Muscle of leg (tissue), 3 donors: ENCODE measurements at regions not wholly inside any gene's neighbourhood (a gene's known extent, or its start where the extent isn't known, plus 50 kb on each side); places are given as distances from the start of the nearest gene placed in this dataset.

Source experiments
- DNase-seq: peaks from one replicate; pipeline ENCODE4 v3.0.0; 2013
- H3K27ac ChIP-seq: one replicate; pipeline ENCODE4 v1.5.1; 2013; ENCODE audit warnings: mild to moderate bottlenecking, low read length, control low read depth
- H3K27me3 ChIP-seq: one replicate; pipeline ENCODE4 v1.6.1; 2013; ENCODE audit warnings: low read length; ENCODE audit not compliant: control insufficient read depth, insufficient read depth
- H3K36me3 ChIP-seq: one replicate; pipeline ENCODE4 v1.6.1; 2013; ENCODE audit warnings: low read length; ENCODE audit not compliant: control insufficient read depth, insufficient read depth
- H3K4me1 ChIP-seq: one replicate; pipeline ENCODE4 v1.6.1; 2013; ENCODE audit warnings: low read length; ENCODE audit not compliant: control insufficient read depth, insufficient read depth
- H3K4me3 ChIP-seq: one replicate; pipeline ENCODE4 v1.5.1; 2013; ENCODE audit warnings: low read length, control low read depth
- H3K9me3 ChIP-seq: replicated peaks from 2 replicates; pipeline ENCODE4 v1.6.1; 2013; ENCODE audit warnings: low read depth, low read length; ENCODE audit not compliant: control insufficient read depth
- WGBS: methylation state at CpG from one replicate; pipeline ENCODE4 v1.1.5; 2013; ENCODE audit warnings: missing lambda C conversion rate; ENCODE audit not compliant: insufficient coverage; 5-methylcytosine and 5-hydroxymethylcytosine counted together

DNA sequence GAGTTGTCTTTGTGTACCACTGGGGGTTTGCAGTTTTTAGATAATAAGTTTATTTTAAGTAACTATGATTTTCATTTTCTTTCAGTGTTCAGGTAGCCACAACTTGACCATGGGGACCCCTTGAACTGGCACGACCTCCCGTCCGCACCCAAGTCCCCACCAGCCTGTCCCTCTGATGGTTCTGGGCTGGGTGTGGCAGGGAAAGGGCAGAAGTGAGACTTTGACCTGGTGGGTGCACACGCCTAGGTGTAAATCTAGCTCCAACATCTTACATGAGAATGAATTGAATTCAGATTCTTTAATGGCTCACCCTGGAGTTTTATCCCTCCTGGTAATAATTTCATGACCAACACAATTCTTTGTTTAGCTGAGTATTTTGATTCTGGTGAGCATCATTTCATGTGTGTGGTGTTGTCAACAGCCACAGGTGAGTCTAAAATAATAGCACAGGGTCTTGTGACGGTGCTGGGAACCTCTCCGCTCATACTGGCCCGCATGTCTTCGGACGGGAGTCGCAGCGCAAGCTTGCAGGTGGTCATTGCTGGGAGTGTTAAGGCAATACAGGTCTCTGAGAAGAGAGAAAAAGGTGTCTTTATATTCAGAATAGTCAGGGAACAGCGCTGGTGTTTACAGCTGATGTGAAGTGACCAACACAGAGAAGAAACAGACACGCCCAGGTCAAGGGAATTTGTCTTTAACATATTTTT is 50.8 kb upstream of the POFUT2 start:
- WGBS = 91% methylated on average over 7 of the region's 13 CpGs
- H3K4me3 ChIP-seq = no peak overlapping the region
- H3K27me3 ChIP-seq = peaks cover 5% of the 10 kb centered on the region
- H3K4me1 ChIP-seq = peaks cover 11% of the 10 kb centered on the region
- H3K9me3 ChIP-seq = no peaks in the 10 kb centered on the region
- DNase-seq = no peak
- no peak overlapping the region for H3K27ac ChIP-seq
- H3K36me3 ChIP-seq = no peaks in the 10 kb centered on the region

GRCh38 chr21:45339421-45340402 is 52.0 kb upstream of the POFUT2 start:
- Histone ChIP-seq H3K27me3 (peaks cover 3% of the 10 kb centered on the region), H3K4me3 (no peak overlapping the region), H3K27ac (no peak overlapping the region), H3K36me3 (no peaks in the 10 kb centered on the region), H3K9me3 (no peaks in the 10 kb centered on the region), H3K4me1 (peaks cover 5% of the 10 kb centered on the region)
- 38% methylated on average over 5 of the region's 19 CpGs for WGBS
- DNase-seq = no peak

DNA sequence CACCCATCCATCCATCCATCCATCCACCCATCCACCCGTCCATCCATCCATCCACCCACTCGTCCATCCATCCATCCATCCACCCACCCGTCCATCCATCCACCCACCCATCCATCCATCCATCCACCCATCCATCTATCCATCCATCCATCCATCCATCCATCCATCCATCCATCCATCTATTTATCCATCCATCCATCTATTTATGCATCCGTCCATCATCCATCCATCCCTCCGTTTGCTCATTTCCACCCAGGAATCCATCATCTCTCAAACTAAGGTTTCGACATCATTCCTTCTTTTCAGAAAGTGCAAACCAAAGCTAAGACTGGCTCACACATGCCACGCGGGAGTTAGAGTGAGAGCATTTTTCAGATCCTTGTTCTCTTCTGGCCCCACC is 52.8 kb upstream of the POFUT2 start:
- 84% methylated on average over 5 of the region's 8 CpGs for WGBS
- Histone ChIP-seq H3K27me3 (peaks cover 3% of the 10 kb centered on the region), H3K4me3 (no peak overlapping the region), H3K36me3 (no peaks in the 10 kb centered on the region), H3K27ac (no peak overlapping the region), H3K4me1 (peaks cover 5% of the 10 kb centered on the region), H3K9me3 (no peaks in the 10 kb centered on the region)
- no peak for DNase-seq

- Histone ChIP-seq H3K27me3 (peaks cover 3% of the 10 kb centered on the region), H3K27ac (peak overlapping the region; percentile 24), H3K4me1 (peaks cover 5% of the 10 kb centered on the region), H3K4me3 (no peak overlapping the region), H3K9me3 (no peaks in the 10 kb centered on the region), H3K36me3 (no peaks in the 10 kb centered on the region)
- DNase-seq = no peak
- 93% methylated on average over 3 of the region's 8 CpGs for WGBS
Observed at GRCh38 chr21:45341261-45341660, 53.6 kb upstream of the POFUT2 start.

DNA sequence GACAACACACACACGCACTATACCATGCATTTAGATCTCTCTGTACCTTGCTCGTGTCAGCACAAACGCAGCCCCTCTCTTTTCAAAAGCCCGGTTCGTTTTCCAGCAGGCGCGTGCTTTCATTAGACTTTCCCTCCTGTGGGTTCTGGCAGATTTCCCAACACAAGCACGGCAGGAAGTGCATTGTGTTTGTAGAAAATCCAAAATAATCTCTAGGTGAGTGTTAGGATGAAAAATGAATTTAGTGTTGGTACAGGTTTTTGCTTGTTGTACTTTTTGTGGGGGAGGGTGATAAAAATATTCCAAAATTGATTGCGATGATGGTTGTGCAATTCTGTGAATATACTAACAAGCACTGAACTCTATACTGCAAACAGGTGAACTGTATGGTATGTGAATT is 54.1 kb upstream of the POFUT2 start:
- Histone ChIP-seq H3K27ac (peak overlapping the region; percentile 24), H3K9me3 (no peaks in the 10 kb centered on the region), H3K27me3 (peaks cover 3% of the 10 kb centered on the region), H3K4me3 (no peak overlapping the region), H3K36me3 (no peaks in the 10 kb centered on the region), H3K4me1 (peaks cover 5% of the 10 kb centered on the region)
- DNase-seq = no peak
- WGBS = 39% methylated on average over 3 of the region's 9 CpGs

DNA sequence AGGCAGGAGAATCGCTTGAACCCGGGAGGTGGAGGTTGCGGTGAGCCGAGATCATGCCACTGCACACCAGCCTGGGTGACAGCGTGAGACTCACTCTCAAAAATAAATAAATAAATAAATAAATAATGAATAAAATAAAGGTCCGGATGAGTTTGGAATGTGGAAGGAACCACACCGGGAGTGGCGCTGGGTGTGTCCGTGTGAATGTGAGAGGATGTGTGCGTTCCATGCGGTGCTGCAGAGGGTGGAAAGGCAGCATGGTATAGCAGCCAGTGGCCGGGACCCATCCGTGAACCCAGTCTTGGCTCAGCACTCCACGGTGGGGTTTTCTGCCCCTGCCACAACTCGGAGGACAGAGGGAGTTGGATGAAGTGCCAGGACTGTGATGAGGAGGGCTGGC is 56.2 kb upstream of the POFUT2 start:
- H3K9me3 ChIP-seq = no peaks in the 10 kb centered on the region
- peaks cover 4% of the 10 kb centered on the region for H3K27me3 ChIP-seq
- no peak overlapping the region for H3K4me3 ChIP-seq
- H3K36me3 ChIP-seq = no peaks in the 10 kb centered on the region
- no peak for DNase-seq
- H3K4me1 ChIP-seq = peaks cover 20% of the 10 kb centered on the region
- WGBS = 95% methylated on average over 10 of the region's 15 CpGs
- no peak overlapping the region for H3K27ac ChIP-seq

GRCh38 chr21:45344576-45344975 is 56.9 kb upstream of the POFUT2 start:
- DNase-seq = no peak
- H3K36me3 ChIP-seq = no peaks in the 10 kb centered on the region
- peaks cover 26% of the 10 kb centered on the region for H3K4me1 ChIP-seq
- H3K27ac ChIP-seq = no peak overlapping the region
- WGBS = 92% methylated on average over 15 of the region's 21 CpGs
- no peaks in the 10 kb centered on the region for H3K9me3 ChIP-seq
- peaks cover 4% of the 10 kb centered on the region for H3K27me3 ChIP-seq
- no peak overlapping the region for H3K4me3 ChIP-seq

- no peaks in the 10 kb centered on the region for H3K36me3 ChIP-seq
- H3K27me3 ChIP-seq = peaks cover 4% of the 10 kb centered on the region
- no peaks in the 10 kb centered on the region for H3K9me3 ChIP-seq
- peaks cover 38% of the 10 kb centered on the region for H3K4me1 ChIP-seq
- no peak for DNase-seq
- no peak overlapping the region for H3K4me3 ChIP-seq
- 48% methylated on average over 27 of the region's 31 CpGs for WGBS
- no peak overlapping the region for H3K27ac ChIP-seq
Observed at GRCh38 chr21:45347048-45347711, 57.8 kb upstream of the COL18A1 start.

DNA sequence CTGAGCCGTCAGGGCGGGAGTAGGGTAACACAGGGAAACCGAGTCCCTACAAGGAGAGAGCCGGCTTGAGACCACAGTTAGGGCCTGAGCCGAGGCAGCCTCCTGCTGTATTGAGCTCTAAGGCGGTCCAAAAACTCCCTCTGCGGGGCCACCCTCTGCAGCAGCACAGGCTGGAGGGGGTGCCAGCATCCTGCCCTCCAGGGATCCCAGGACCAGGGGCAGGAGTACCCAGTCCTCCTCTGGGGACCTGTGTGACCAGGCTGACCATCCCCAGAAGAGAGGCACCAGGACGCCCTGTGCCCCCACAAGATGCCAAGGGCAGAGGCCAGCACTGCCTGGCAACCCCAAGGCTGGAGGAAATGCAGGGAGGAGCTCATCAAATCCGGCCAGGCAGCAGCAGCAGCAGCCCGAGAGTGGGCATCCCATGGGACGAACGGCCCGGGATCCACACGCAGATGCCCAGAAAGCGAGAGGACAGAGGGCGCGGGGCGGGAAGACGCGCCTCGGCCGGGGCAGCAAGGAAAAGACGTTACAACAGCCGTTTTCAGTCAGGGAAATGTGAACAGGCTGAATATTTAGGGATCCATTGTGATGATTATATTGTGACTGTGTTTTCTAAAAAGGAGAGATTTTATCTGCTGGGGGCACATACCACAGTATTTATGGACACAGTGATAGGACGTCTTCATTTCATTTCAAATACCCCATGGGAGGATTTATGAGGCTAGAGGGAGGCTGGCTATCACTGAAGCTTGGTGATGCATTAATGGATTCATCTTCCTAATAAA is 57.1 kb upstream of the COL18A1 start:
- no peaks in the 10 kb centered on the region for H3K36me3 ChIP-seq
- no peaks in the 10 kb centered on the region for H3K9me3 ChIP-seq
- H3K27ac ChIP-seq = no peak overlapping the region
- peaks cover 4% of the 10 kb centered on the region for H3K27me3 ChIP-seq
- peaks cover 44% of the 10 kb centered on the region for H3K4me1 ChIP-seq
- 66% methylated on average over 24 of the region's 25 CpGs for WGBS
- DNase-seq = no peak
- no peak overlapping the region for H3K4me3 ChIP-seq
